SIG-M5 treated with dmso at 0.1 percent for 504 hours (cell line): ENCODE measurements at regions not wholly inside any gene's neighbourhood (a gene's known extent, or its start where the extent isn't known, plus 50 kb on each side); places are given as distances from the start of the nearest gene placed in this dataset.
"Not testable (repeated sequence)": the region's sequence is repeated elsewhere in the genome, so short reads cannot be mapped to it uniquely, and the experiment has no call there.

Experiments
- DNase-seq: peaks from one replicate; lab custom pipeline; 2025; ENCODE audit not compliant: unreplicated experiment; lab: John Stamatoyannopoulos, UW

GRCh38 chr12:89160716-89161123 lies 191.6 kb downstream of the DUSP6 start:
- DNase-seq, result peak; percentile 98

- no peak for DNase-seq
Measured at GRCh38 chr12:89157413-89157812, 194.9 kb downstream of the DUSP6 start.

DNA sequence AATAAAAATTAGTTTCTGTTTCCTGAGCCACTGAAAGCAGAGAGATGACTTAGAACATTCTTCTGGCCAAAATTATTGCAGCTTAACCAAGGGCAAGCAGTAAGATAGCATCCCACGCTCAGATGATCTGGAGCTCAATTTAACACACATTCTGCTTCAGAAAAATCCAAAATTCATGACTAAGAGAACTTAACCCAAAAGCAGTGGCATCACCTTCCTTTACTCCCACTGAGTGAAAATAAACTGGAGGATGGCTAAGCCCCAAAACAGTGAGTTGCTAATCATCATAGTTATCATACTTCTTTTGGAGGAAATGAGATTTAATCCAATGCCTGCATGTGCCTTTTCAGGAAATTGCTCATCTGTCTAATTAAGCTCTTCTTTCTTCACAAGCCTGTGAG lies 195.4 kb downstream of the DUSP6 start:
- DNase-seq, result no peak

DNA sequence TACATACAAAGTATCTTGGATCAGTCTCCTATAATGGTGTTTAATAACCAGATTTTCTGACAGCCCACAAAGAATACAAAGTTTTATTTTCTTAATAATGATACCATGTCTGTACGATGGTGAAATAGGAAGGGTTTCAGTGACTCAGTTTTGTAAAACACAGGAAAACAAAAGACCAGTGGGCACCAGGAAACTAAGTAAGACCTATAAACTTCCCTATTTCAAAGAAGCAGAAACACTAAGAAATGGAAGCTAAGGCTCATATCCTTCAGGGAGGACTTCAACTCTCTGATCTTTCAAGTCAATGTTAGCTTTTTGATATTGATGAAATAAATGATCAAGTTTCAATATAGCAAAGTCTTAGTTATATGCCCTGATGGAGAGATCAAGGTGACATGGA lies 196.0 kb downstream of the DUSP6 start:
- DNase-seq, result peak; percentile 80

GRCh38 chr12:89155826-89156225 lies 196.5 kb downstream of the DUSP6 start:
- peak; percentile 24 for DNase-seq

DNA sequence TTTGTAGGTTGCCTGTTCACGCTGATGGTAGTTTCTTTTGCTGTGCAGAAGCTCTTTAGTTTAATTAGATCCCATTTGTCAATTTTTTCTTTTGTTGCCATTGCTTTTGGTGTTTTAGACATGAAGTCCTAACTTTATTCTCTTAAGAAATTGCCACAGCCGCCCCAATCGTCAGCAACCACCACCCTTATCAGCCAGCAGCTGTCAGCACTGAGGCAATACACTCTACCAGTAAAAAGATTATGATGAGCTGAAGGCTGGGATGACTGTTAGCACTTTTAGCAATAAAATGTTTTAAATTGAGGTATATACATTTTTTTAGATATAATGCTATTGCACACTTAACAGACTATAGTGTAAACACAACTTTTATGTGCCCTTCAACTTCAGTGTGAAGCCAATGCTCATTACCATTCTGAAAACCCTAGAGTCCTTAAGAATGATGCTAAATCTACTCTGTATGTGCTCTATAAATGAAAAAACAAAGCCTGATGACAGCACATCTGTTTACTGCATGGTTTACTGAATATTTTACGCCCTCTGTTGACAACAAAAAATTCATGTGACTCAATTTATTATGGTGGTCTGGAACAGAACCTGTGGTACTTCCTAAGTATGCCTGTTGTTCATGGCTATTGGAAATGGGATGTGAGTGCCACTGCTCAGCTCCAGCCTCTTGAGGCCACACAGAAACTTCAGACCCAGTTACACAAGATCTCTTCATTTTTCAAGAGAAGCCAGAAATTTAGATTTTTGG lies 197.4 kb downstream of the DUSP6 start:
- DNase-seq, result no peak

- DNase-seq, result peak; percentile 43
Measured at GRCh38 chr12:89153341-89153740, 199.0 kb downstream of the DUSP6 start.

DNA sequence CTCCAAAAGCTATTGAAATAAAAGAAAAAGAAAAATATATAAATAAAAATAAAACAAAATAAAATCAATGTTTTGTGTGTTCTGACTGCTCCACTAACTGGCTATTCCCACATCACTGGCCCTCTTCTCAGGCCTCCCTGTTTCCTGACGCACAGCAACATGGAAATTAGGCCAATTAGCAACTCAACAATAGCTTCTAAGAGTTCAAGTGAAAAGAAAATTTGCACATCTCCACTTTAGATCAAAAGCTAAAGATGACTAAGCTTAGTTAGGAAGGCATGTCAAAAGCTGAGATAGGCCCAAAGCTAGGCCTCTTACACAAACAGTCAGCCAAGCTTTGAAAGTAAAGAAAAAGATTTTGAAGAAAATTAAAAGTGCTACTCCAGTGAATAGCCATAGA lies 200.8 kb downstream of the DUSP6 start:
- DNase-seq, result no peak

DNA sequence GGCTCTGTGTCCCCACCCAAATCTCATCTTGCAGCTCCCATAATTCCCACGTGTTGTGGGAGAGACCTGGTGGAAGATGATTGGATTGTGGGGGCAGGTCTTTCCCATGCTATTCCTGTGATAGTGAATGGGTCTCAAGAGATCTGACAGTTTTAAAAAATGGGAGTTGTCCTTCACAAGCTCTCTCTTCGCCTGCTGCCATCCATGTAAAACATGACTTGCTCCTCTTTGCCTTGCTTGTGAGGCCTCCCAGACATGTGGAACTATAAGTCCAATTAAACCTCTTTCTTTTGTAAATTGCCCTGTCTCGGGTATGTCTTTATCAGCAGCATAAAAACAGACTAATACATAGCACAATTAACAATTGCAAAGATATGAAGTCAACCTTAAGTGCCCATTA lies 201.5 kb downstream of the DUSP6 start:
- DNase-seq, result not testable (repeated sequence)

DNA sequence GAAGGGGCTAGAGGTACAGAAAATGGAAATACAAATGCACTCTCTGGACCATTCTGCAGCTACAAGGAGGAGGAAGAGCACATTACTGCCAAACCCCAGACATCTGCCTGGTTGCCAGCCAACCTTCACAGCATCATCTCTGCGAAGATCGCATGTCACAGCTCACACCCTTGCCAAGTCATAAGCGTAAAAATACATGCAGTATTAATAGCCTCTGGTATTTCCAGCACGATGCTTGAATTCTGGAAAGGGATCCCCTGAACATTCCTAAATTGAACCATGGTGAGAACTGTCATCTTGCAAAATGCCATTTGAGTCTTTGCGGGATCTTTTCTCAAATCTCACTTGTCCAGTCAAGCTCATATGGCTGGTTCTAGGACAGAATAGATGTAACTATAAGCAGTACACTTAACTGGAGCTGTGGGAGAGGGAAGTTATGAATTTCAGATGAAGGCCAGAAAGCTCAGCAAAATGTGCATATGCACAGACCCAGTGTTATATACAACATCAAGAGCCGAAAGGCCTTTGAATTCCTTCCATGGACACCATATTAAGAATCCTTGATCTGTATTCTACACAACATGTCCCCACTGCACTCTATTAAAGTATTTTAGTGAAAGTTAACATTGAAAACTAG lies 211.6 kb downstream of the DUSP6 start:
- no peak for DNase-seq

DNA sequence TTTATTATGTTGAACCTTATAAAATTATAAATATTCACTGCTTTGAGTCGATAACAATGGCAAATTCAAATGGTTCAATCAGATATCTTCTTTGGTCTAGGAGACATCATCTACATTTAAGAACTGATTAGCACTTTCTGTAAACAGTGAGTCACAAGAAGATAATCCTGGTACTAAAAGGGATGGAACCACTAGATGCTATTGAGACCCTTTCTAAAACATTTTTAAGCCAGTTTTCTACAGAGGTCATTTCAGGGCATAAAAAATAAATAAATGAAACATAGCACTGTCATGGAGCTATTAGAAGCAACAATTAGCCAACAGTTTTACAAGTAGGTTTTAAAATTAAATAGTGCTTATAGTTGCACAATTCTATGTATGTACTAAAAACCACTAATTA lies 212.2 kb downstream of the DUSP6 start:
- no peak for DNase-seq

GRCh38 chr12:89139390-89139789 lies 212.9 kb downstream of the DUSP6 start:
- DNase-seq, result no peak

GRCh38 chr12:89138048-89138852 lies 214.1 kb downstream of the DUSP6 start:
- no peak for DNase-seq

DNA sequence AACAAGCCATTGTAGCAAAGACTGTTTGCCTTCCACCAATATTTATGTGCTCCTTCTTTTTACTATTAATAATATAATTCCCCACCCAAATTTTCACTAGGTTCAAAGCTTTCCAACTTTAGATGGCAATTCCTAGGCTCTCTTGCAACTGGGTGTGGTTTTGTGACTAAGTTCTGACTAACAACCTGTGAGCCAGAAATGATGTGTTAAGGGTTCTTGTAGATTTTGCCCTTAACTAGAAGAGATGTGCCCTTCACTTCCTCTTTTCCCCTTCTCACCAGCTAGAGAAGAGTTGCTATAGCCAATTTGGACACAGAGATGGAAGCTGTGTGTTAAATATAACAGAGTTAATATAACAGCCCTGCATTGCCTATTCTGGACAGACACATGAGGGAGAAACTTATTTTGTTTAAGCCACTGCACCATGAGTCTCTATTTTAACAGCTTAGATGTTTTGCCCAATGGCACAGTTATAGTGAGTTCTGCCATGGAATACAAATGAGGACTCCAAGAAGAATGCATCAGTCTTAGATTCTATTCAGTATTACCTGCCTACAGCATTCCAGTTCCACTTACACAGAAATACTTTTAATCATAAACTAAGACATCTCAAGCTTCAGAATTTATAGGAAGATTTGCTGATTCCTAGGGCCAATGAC lies 216.2 kb downstream of the DUSP6 start:
- peak; percentile 74 for DNase-seq

DNA sequence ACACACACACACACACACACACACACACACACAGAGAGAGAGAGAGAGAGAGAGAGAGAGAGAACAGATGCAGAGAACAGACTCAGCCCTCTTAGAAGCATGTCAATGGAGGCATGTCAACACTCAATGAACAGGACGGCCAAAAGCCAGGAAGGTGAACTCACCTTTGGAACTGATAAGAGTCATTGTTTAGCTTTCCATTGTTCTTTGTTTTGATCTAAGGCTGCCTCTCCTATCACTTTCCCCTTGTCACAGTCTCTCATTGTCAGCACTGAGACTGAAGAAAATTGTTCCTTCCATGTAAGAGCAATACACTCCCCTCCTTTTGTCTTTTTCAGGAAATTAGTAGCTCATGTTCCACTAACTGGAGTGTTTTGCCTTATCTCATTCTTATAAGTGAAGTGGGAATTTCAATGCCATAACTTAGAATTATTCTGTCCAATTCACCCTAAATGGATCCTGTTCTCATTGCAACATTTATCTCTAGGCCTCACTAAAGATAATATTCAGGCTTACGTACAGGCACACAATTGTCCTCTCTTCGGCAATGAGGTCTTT lies 218.0 kb downstream of the DUSP6 start:
- no peak for DNase-seq

GRCh38 chr12:89129167-89129870 lies 223.0 kb downstream of the DUSP6 start:
- no peak for DNase-seq

- DNase-seq, result no peak
Measured at GRCh38 chr12:89126712-89127111, 225.6 kb downstream of the DUSP6 start.

GRCh38 chr12:89122852-89123251 lies 229.4 kb downstream of the DUSP6 start:
- DNase-seq, result no peak

- peak; percentile 57 for DNase-seq
Measured at GRCh38 chr12:89117448-89118034, 234.8 kb downstream of the DUSP6 start.

DNA sequence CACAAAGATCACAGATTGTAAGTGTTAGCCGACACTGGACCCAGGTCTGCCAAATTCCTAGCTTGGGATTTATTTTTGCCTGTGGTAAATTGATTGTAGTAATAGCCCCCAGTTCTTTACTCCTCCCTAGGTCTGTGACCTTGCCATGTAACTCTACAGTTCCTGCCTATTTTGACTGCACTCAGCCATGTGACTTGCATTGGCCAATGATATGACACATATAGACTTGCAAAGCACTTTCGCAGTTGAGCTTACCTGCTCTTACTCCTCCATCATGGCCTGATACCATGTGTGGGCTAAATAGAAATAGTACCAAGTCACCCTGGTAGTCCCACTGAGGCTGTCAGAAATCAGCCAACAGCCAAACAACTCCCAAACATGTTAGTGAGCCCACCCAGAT lies 240.3 kb downstream of the DUSP6 start:
- DNase-seq, result no peak
